Stimulated activated naive B cell treated with anti-CD40 and anti-IgM and Interleukin-4, amounts not matched to agents 10 μg/mL and 1 μg/mL and 100 μg/mL, for 72 hours (primary cell): ENCODE measurements at regions not wholly inside any gene's neighbourhood (a gene's known extent, or its start where the extent isn't known, plus 50 kb on each side); places are given as distances from the start of the nearest gene placed in this dataset.
"Not testable (repeated sequence)": the region's sequence is repeated elsewhere in the genome, so short reads cannot be mapped to it uniquely, and the experiment has no call there.

Experiments
- ATAC-seq, 2 donors: fragments of 150-1000 bp; cut with Tn5 transposase; replicated peaks; 2 replicates each; pipeline ENCODE4 v1.10.0; 2021; ENCODE audit warnings: moderate library complexity in 1 of 2
- DNase-seq: peaks from one replicate; pipeline ENCODE4 v3.0.0; 2021
- H3K27ac Mint-ChIP-seq: one replicate; pipeline ENCODE4 v1.8.0; 2022; ENCODE audit warnings: mild to moderate bottlenecking, mixed read lengths
- H3K27me3 Mint-ChIP-seq, 2 donors: one replicate each; pipeline ENCODE4 v1.8.0; 2022; ENCODE audit warnings: mixed read lengths in 2 of 2
- H3K36me3 Mint-ChIP-seq, 2 donors: one replicate each; pipeline ENCODE4 v1.8.0; 2022; ENCODE audit warnings: mixed read lengths in 2 of 2, mild to moderate bottlenecking in 1 of 2
- H3K4me1 Mint-ChIP-seq, 2 donors: one replicate each; pipeline ENCODE4 v1.8.0; 2022; ENCODE audit warnings: mixed read lengths in 2 of 2, mild to moderate bottlenecking in 1 of 2
- H3K4me3 Mint-ChIP-seq, 2 donors: one replicate each; pipeline ENCODE4 v1.8.0; 2022; ENCODE audit warnings: mild to moderate bottlenecking in 2 of 2, mixed read lengths in 2 of 2, moderate library complexity in 1 of 2
- H3K9me3 Mint-ChIP-seq, 2 donors: one replicate each; pipeline ENCODE4 v1.8.0; 2022; ENCODE audit warnings: mixed read lengths in 2 of 2, mild to moderate bottlenecking in 1 of 2

GRCh38 chr3:10676905-10677304 is 139.1 kb upstream of the SLC6A11 start:
- Mint-ChIP-seq H3K4me1 (no peaks in the 10 kb centered on the region), H3K4me3 (no peak overlapping the region), H3K27me3 (peaks cover 9 to 19% of the 10 kb centered on the region in 2 donors), H3K9me3 (no peaks in the 10 kb centered on the region), H3K27ac (no peak overlapping the region), H3K36me3 (no peaks in the 10 kb centered on the region)
- ATAC-seq (no peak), DNase-seq (no peak)

- DNase-seq (no peak), ATAC-seq (no peak)
- H3K9me3 Mint-ChIP-seq, result peaks cover 0 to under 1% of the 10 kb centered on the region in 2 donors
- H3K27me3 Mint-ChIP-seq, result peaks cover 9 to 16% of the 10 kb centered on the region in 2 donors
- H3K4me3 Mint-ChIP-seq, result no peak overlapping the region
- H3K4me1 Mint-ChIP-seq, result no peaks in the 10 kb centered on the region
- H3K36me3 Mint-ChIP-seq, result no peaks in the 10 kb centered on the region
- no peak overlapping the region for H3K27ac Mint-ChIP-seq
These were observed 137.1 kb upstream of the SLC6A11 start for GRCh38 chr3:10678796-10679376.

DNA sequence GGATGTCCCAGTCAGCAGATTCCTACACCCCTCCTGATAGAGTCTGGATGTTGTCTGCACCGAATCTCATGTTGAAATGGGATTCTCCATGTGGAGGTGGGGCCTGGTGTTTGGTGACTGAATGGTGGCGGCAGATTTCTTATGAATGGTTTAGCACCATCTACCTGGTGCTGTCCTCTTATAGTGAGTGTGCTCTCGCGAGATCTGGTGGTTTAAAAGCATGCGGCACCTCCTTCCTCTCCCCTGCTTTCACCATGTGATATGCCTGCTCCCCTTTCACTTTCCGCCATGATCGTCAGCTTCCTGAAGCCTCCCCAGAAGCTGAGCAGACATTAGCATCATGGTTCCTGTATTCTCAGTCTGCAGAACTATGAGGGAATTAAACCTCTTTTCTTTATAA is 135.2 kb upstream of the SLC6A11 start:
- DNase-seq (no peak), ATAC-seq (no peak)
- Mint-ChIP-seq H3K4me1 (no peaks in the 10 kb centered on the region), H3K9me3 (peaks cover 0 to 3% of the 10 kb centered on the region in 2 donors), H3K27me3 (peaks cover 7 to 20% of the 10 kb centered on the region in 2 donors), H3K36me3 (no peaks in the 10 kb centered on the region), H3K27ac (no peak overlapping the region), H3K4me3 (no peak overlapping the region)

DNA sequence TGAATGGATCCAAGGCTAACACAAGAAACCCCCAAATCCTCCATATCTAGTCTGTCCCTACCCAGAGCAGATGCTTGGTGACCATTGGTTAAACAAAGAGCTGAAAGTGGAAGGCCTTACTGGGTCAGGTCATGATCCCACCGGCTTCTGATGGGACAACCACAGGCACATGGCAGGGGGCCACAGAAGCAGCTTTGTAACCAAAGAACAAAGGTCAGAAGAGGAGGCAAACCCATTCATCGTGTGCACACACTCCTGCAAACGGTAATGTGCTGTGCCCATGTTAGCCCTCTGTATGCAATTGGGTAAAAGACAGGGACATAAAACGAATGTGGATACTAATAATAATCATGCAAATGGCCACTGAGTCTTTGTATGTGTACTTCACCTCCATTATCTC is 133.3 kb upstream of the SLC6A11 start:
- no peak for DNase-seq
- Mint-ChIP-seq H3K4me3 (no peak overlapping the region), H3K4me1 (no peaks in the 10 kb centered on the region), H3K27ac (no peak overlapping the region), H3K36me3 (no peaks in the 10 kb centered on the region), H3K27me3 (peaks cover 6 to 17% of the 10 kb centered on the region in 2 donors), H3K9me3 (peaks cover 0 to 3% of the 10 kb centered on the region in 2 donors)
- no peak for ATAC-seq

GRCh38 chr3:10683106-10683505 is 132.9 kb upstream of the SLC6A11 start:
- no peak overlapping the region for H3K4me3 Mint-ChIP-seq
- ATAC-seq (no peak), DNase-seq (no peak)
- H3K4me1 Mint-ChIP-seq, result no peaks in the 10 kb centered on the region
- peaks cover 0 to 3% of the 10 kb centered on the region in 2 donors for H3K9me3 Mint-ChIP-seq
- no peaks in the 10 kb centered on the region for H3K36me3 Mint-ChIP-seq
- H3K27me3 Mint-ChIP-seq, result peaks cover 6 to 17% of the 10 kb centered on the region in 2 donors
- H3K27ac Mint-ChIP-seq, result no peak overlapping the region

DNA sequence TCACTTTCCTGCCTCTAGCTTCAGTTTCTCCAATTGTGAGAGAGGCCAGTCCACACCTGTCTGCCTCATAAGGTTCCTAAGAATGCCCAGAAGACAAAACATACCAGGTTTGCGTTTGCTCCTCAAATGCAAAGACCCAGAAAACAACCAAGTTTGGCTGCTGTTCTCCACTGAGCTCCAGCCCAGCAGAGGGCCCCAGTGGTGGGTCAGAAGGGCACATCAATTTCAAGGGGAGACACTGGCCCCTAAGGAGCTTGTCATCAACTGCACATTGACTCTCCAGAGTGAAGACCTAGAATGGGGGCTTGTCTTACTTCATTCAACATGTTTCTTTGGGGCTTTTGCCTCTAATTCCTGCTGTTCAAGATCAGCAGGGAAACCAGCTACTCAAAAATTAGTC is 127.9 kb upstream of the SLC6A11 start:
- H3K36me3 Mint-ChIP-seq, result no peaks in the 10 kb centered on the region
- H3K9me3 Mint-ChIP-seq, result peaks cover 0 to 3% of the 10 kb centered on the region in 2 donors
- H3K27ac Mint-ChIP-seq, result no peak overlapping the region
- H3K4me3 Mint-ChIP-seq, result no peak overlapping the region
- H3K4me1 Mint-ChIP-seq, result no peaks in the 10 kb centered on the region
- no peak for DNase-seq
- H3K27me3 Mint-ChIP-seq, result peaks cover 13 to 15% of the 10 kb centered on the region in 2 donors
- no peak for ATAC-seq

- no peaks in the 10 kb centered on the region for H3K36me3 Mint-ChIP-seq
- H3K4me1 Mint-ChIP-seq, result no peaks in the 10 kb centered on the region
- peaks cover 13 to 15% of the 10 kb centered on the region in 2 donors for H3K27me3 Mint-ChIP-seq
- no peak for DNase-seq
- peaks cover 0 to 3% of the 10 kb centered on the region in 2 donors for H3K9me3 Mint-ChIP-seq
- H3K4me3 Mint-ChIP-seq, result no peak overlapping the region
- ATAC-seq, result no peak
- H3K27ac Mint-ChIP-seq, result no peak overlapping the region
These were observed 127.4 kb upstream of the SLC6A11 start for GRCh38 chr3:10688548-10689172.

GRCh38 chr3:10692039-10692622 is 123.9 kb upstream of the SLC6A11 start:
- Mint-ChIP-seq H3K27me3 (peaks cover 12 to 25% of the 10 kb centered on the region in 2 donors), H3K4me3 (no peak overlapping the region), H3K9me3 (no peaks in the 10 kb centered on the region), H3K27ac (no peak overlapping the region), H3K36me3 (no peaks in the 10 kb centered on the region), H3K4me1 (no peaks in the 10 kb centered on the region)
- ATAC-seq (no peak), DNase-seq (no peak)

GRCh38 chr3:10693457-10693856 is 122.6 kb upstream of the SLC6A11 start:
- no peaks in the 10 kb centered on the region for H3K36me3 Mint-ChIP-seq
- H3K4me3 Mint-ChIP-seq, result no peak overlapping the region
- no peak overlapping the region for H3K27ac Mint-ChIP-seq
- DNase-seq (no peak), ATAC-seq (no peak)
- no peaks in the 10 kb centered on the region for H3K4me1 Mint-ChIP-seq
- H3K9me3 Mint-ChIP-seq, result no peaks in the 10 kb centered on the region
- peaks cover 21 to 25% of the 10 kb centered on the region in 2 donors for H3K27me3 Mint-ChIP-seq

DNA sequence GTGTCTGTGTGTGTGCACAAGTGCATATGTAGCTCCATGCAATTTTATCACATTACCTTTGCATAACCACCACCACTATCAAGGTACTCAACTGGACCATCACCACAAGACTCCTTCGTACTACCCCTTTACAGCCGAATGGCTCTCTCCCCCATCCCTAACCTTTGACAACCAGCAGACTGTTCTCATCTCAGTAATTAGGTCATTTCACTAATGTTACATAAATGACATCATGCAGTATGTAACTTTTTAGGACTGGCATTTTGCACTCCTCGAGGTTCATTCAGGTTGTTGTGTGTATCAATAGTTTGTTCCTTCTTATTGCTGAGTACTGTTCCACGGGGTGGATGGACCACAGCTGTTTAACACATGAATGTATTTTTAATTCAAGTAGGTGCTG is 121.8 kb upstream of the SLC6A11 start:
- H3K4me1 Mint-ChIP-seq, result no peaks in the 10 kb centered on the region
- peaks cover 21 to 25% of the 10 kb centered on the region in 2 donors for H3K27me3 Mint-ChIP-seq
- no peak overlapping the region for H3K4me3 Mint-ChIP-seq
- no peak overlapping the region for H3K27ac Mint-ChIP-seq
- no peaks in the 10 kb centered on the region for H3K9me3 Mint-ChIP-seq
- ATAC-seq (no peak), DNase-seq (no peak)
- H3K36me3 Mint-ChIP-seq, result no peaks in the 10 kb centered on the region

GRCh38 chr3:10695186-10695585 is 120.8 kb upstream of the SLC6A11 start:
- not testable (repeated sequence) for H3K36me3 Mint-ChIP-seq
- H3K27me3 Mint-ChIP-seq, result peaks cover 18 to 25% of the 10 kb centered on the region in 2 donors

DNA sequence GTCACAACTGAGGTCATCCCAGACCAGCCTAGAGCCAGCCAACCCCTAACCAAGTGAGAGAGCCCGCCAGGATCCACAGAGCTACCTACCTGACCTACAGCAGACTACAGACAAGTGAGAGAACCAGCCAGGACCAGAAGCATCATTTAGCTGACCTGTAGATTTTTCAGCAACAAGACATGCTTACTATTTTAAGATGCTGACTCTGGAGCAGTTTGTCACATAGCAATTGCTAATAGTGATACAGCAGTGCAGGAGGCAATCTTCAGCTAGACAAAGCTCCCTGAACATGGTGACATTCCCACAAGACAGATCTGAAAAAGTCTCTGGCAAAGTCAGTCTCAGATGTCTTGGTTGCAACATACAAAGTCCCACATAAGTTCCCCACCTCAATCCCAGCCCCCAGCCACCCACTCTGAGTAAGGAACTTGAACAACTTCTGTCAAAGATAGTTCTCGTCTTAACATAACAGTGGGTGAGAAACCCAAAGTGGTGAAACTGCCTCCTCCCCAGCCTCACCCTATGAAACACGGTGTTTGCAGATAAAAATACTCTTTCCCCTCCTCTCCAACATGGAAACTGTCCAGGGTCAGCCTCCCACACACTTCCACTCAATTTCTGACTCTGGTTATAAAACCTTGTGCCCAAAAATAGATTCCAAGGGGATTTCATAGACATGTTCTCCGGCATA is 120.3 kb upstream of the SLC6A11 start:
- H3K9me3 Mint-ChIP-seq, result no peaks in the 10 kb centered on the region
- ATAC-seq, result no peak
- H3K27ac Mint-ChIP-seq, result no peak overlapping the region
- no peaks in the 10 kb centered on the region for H3K4me1 Mint-ChIP-seq
- no peak for DNase-seq
- H3K36me3 Mint-ChIP-seq, result no peaks in the 10 kb centered on the region
- H3K4me3 Mint-ChIP-seq, result no peak overlapping the region
- peaks cover 23 to 27% of the 10 kb centered on the region in 2 donors for H3K27me3 Mint-ChIP-seq

More at GRCh38 chr3:10695186-10695585, 120.8 kb upstream of the SLC6A11 start:
- H3K4me3 Mint-ChIP-seq, H3K4me1 Mint-ChIP-seq, DNase-seq, H3K27ac Mint-ChIP-seq, H3K9me3 Mint-ChIP-seq, ATAC-seq: not testable (repeated sequence)

DNA sequence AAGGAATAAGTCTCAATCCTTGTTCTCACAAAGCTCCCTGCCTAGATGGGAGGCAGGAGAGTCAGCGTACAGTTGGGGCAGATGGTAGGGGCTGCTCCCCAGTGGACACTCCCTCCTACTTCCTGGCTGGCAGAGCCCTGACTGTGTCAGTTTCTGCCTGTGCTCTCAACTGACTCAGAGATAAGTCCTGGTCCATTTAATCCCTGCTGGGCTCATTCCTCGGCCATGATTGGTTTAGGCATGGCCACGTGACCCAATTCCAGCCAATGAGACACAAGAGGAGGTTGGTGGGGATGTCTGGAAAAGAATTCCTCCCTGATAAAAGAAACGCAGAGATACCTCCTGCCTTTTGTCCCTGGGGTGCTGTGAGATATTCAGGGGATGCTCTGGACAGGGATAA is 118.1 kb upstream of the SLC6A11 start:
- Mint-ChIP-seq H3K4me3 (no peak overlapping the region), H3K36me3 (no peaks in the 10 kb centered on the region), H3K4me1 (peaks cover 0 to under 1% of the 10 kb centered on the region in 2 donors), H3K27ac (no peak overlapping the region), H3K9me3 (peaks cover 0 to 2% of the 10 kb centered on the region in 2 donors), H3K27me3 (peaks cover 33 to 41% of the 10 kb centered on the region in 2 donors)
- no peak for ATAC-seq
- DNase-seq, result no peak

GRCh38 chr3:10700821-10701220 is 115.2 kb upstream of the SLC6A11 start:
- DNase-seq (no peak), ATAC-seq (peak; percentile 39 to 54)
- H3K27me3 Mint-ChIP-seq, result peaks cover 51 to 62% of the 10 kb centered on the region in 2 donors
- H3K27ac Mint-ChIP-seq, result no peak overlapping the region
- H3K9me3 Mint-ChIP-seq, result peaks cover 0 to 4% of the 10 kb centered on the region in 2 donors
- peaks cover 0 to 5% of the 10 kb centered on the region in 2 donors for H3K4me1 Mint-ChIP-seq
- H3K4me3 Mint-ChIP-seq, result no peak overlapping the region
- no peaks in the 10 kb centered on the region for H3K36me3 Mint-ChIP-seq
